Right kidney (tissue), 1 donor: ENCODE measurements at regions not wholly inside any gene's neighbourhood (a gene's known extent, or its start where the extent isn't known, plus 50 kb on each side); places are given as distances from the start of the nearest gene placed in this dataset.

Experiments
- DNase-seq: peaks from one replicate; pipeline ENCODE4 v3.0.0-alpha.2; 2016

GRCh38 chr6:167442796-167443680 lies 118.2 kb downstream of the TTLL2 start:
- DNase-seq = no peak

- no peak for DNase-seq
These were observed 119.9 kb downstream of the TTLL2 start for GRCh38 chr6:167444602-167445346.

- DNase-seq = no peak
These were observed 120.7 kb downstream of the TTLL2 start for GRCh38 chr6:167445568-167445967.

GRCh38 chr6:167446046-167446445 lies 121.2 kb downstream of the TTLL2 start:
- no peak for DNase-seq

- DNase-seq = no peak
These were observed 122.1 kb downstream of the TTLL2 start for GRCh38 chr6:167446971-167447370.

GRCh38 chr6:167448378-167448777 lies 123.5 kb downstream of the TTLL2 start:
- DNase-seq = no peak

- DNase-seq = no peak
These were observed 124.4 kb downstream of the TTLL2 start for GRCh38 chr6:167449094-167449861.

- no peak for DNase-seq
These were observed 125.7 kb downstream of the TTLL2 start for GRCh38 chr6:167450626-167451025.

- no peak for DNase-seq
These were observed 127.6 kb downstream of the TTLL2 start for GRCh38 chr6:167452338-167453081.

GRCh38 chr6:167453082-167453446 lies 128.2 kb downstream of the TTLL2 start:
- no peak for DNase-seq

GRCh38 chr6:167454003-167454402 lies 129.1 kb downstream of the TTLL2 start:
- no peak for DNase-seq

GRCh38 chr6:167455371-167455770 lies 130.5 kb downstream of the TTLL2 start:
- DNase-seq = no peak

GRCh38 chr6:167462514-167463312 lies 137.8 kb downstream of the TTLL2 start:
- DNase-seq = no peak

- no peak for DNase-seq
These were observed 139.3 kb downstream of the TTLL2 start for GRCh38 chr6:167464177-167464576.

- no peak for DNase-seq
These were observed 140.6 kb downstream of the TTLL2 start for GRCh38 chr6:167465482-167465881.

GRCh38 chr6:167467282-167467681 lies 142.4 kb downstream of the TTLL2 start:
- no peak for DNase-seq

GRCh38 chr6:167467793-167468431 lies 143.0 kb downstream of the TTLL2 start:
- DNase-seq = no peak

GRCh38 chr6:167469101-167469500 lies 144.2 kb downstream of the TTLL2 start:
- no peak for DNase-seq

- no peak for DNase-seq
These were observed 144.8 kb downstream of the TTLL2 start for GRCh38 chr6:167469672-167470071.

- DNase-seq = no peak
These were observed 145.4 kb downstream of the TTLL2 start for GRCh38 chr6:167470101-167470835.
